ENCODE measurements at regions not wholly inside any gene's neighbourhood (a gene's known extent, or its start where the extent isn't known, plus 50 kb on each side); places are given as distances from the start of the nearest gene placed in this dataset.

DNA sequence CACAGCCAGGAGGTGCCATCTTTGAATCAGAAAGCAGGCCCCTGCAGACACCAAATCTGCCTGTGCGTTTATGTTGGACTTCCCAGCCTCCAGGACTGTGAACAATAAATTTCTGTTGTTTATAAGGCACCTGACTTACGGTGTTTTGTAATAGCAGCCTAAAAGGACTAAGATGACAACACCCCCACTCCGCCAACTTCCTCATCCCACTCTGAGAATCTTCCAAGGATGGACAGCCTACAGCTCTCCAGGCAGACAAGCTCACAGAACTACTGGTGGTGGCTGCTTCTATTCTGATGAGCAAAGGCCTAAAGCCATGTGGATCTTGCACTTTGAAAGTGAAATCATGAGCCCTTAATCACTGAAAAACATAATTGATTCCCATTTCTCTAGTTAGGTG, 449.2 kb downstream of the TSHZ3 start:
- Histone ChIP-seq H3K27ac (ENCODE audit: low read depth in 2 of 2, low read length in 2 of 2) (no peak overlapping the region), H3K4me3 (ENCODE audit: low read length in 2 of 2) (no peak overlapping the region), H3K4me1 (ENCODE audit: control insufficient read depth in 2 of 2, insufficient read depth in 2 of 2, low read length in 2 of 2) (no peaks in the 10 kb centered on the region), H3K9ac (ENCODE audit: low read depth in 1 of 2, low read length in 2 of 2) (no peak overlapping the region), H3K27me3 (ENCODE audit: control insufficient read depth in 2 of 2, insufficient read depth in 2 of 2, low read length in 2 of 2) (no peaks in the 10 kb centered on the region), H3K36me3 (ENCODE audit: control insufficient read depth in 2 of 2, insufficient read depth in 2 of 2, low read length in 2 of 2) (no peaks in the 10 kb centered on the region), H3K9me3 (ENCODE audit: control insufficient read depth in 2 of 2, low read length in 2 of 2) (no peaks in the 10 kb centered on the region)

DNA sequence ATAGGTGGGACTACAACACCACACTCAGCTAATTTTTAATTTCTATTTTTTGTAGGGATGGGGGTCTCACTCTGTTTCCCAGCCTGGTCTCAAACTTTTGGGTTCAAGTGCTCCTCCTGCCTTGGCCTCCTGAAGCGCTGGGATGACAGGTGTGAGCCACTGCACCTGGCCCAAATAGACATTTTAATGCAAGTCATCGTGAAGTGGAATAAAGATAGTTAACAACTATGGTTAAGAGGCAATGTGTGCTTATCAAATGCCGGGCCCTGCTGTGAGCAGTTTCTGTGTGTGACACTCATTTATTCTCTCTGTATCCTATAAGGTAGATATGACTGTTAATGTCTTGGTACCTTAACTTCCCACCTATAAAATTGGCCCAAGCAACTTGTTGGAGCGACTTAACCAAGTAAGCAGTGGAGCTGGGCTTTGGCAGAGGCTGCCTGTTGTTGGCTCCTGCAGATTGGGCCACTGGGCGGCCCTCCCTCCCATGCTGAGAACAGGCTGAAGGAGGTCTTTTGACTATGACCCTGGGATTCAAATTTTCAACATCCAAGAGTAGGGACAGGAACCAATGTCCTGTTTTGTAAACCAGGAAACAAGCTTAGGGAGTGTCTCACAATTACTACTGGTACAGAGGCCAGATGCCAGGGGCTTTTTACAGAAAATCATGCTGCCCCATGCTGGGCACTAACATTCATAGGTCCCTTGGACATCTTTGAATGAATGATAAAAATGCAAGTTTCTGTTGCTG, 450.7 kb downstream of the TSHZ3 start:
- Histone ChIP-seq H3K4me1 (ENCODE audit: control insufficient read depth in 2 of 2, insufficient read depth in 2 of 2, low read length in 2 of 2) (no peaks in the 10 kb centered on the region), H3K4me3 (ENCODE audit: low read length in 2 of 2) (no peak overlapping the region), H3K27me3 (ENCODE audit: control insufficient read depth in 2 of 2, insufficient read depth in 2 of 2, low read length in 2 of 2) (no peaks in the 10 kb centered on the region), H3K27ac (ENCODE audit: low read depth in 2 of 2, low read length in 2 of 2) (no peak overlapping the region), H3K36me3 (ENCODE audit: control insufficient read depth in 2 of 2, insufficient read depth in 2 of 2, low read length in 2 of 2) (no peaks in the 10 kb centered on the region), H3K9ac (ENCODE audit: low read depth in 1 of 2, low read length in 2 of 2) (no peak overlapping the region), H3K9me3 (ENCODE audit: control insufficient read depth in 2 of 2, low read length in 2 of 2) (no peaks in the 10 kb centered on the region)

DNA sequence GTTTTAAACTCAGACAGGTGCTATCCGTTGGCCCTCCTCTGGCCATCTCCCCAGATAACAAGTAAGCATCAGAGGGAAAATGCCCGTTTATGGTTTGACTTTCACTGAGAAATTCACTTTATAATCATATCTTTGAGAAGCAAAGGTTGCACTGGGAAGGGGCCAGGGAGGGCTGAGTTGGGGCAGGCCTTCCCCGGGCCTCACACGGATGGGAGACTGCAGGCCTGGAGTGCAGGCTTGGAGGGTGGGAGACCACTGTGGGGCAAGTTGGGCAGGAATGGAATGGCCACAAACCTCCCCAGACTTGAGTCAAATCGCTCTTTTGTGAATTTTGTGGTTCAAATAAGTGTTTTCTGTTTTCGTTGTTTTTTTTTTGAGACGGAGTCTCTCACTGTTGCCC, 451.7 kb downstream of the TSHZ3 start:
- Histone ChIP-seq H3K9ac (ENCODE audit: low read depth in 1 of 2, low read length in 2 of 2) (no peak overlapping the region), H3K4me3 (ENCODE audit: low read length in 2 of 2) (no peak overlapping the region), H3K9me3 (ENCODE audit: control insufficient read depth in 2 of 2, low read length in 2 of 2) (no peaks in the 10 kb centered on the region), H3K27me3 (ENCODE audit: control insufficient read depth in 2 of 2, insufficient read depth in 2 of 2, low read length in 2 of 2) (no peaks in the 10 kb centered on the region), H3K36me3 (ENCODE audit: control insufficient read depth in 2 of 2, insufficient read depth in 2 of 2, low read length in 2 of 2) (no peaks in the 10 kb centered on the region), H3K4me1 (ENCODE audit: control insufficient read depth in 2 of 2, insufficient read depth in 2 of 2, low read length in 2 of 2) (no peaks in the 10 kb centered on the region), H3K27ac (ENCODE audit: low read depth in 2 of 2, low read length in 2 of 2) (no peak overlapping the region)

DNA sequence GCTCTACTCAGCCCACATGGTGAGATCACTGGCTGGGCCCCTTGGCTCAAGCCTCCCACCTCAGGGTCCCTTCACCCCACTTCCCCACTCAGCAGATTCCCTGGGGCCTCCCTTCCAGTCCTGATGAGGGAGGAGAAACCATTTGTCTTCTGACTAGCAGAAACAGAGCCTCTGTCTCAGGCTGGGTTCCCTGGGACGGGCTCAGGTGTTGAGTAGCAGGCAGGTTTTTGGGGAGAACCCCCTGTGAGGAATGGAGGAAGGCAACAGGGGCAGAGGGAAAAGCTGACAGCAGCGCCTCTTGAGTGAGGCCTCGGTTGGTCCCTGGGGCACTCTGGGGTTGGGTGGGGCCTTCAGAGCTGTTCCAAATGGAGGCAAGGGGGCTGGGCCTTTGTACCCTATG, 452.2 kb downstream of the TSHZ3 start:
- Histone ChIP-seq H3K9me3 (ENCODE audit: control insufficient read depth in 2 of 2, low read length in 2 of 2) (no peaks in the 10 kb centered on the region), H3K27me3 (ENCODE audit: control insufficient read depth in 2 of 2, insufficient read depth in 2 of 2, low read length in 2 of 2) (no peaks in the 10 kb centered on the region), H3K36me3 (ENCODE audit: control insufficient read depth in 2 of 2, insufficient read depth in 2 of 2, low read length in 2 of 2) (no peaks in the 10 kb centered on the region), H3K27ac (ENCODE audit: low read depth in 2 of 2, low read length in 2 of 2) (no peak overlapping the region), H3K9ac (ENCODE audit: low read depth in 1 of 2, low read length in 2 of 2) (no peak overlapping the region), H3K4me3 (ENCODE audit: low read length in 2 of 2) (no peak overlapping the region), H3K4me1 (ENCODE audit: control insufficient read depth in 2 of 2, insufficient read depth in 2 of 2, low read length in 2 of 2) (no peaks in the 10 kb centered on the region)

DNA sequence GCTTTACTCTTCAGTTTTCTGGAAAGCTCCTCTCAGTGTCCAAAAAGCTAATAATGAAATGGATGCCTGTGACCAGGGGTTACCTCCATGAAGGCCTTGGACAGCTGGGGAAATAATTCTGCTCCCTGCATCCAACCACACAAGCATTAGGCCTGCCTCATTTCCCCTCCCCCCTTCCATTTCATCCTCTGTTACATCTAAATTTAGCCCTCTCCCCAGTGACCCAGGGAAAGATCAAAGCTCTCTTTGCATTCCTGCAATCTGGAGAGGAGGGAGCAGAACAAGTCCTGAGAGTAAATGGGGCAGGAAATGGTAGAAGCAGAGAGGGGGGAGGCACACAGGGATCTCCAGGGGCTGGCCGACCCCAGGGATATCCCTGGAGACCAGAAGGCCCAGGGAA, 452.7 kb downstream of the TSHZ3 start:
- no peaks in the 10 kb centered on the region for H3K27me3 ChIP-seq (ENCODE audit: control insufficient read depth in 2 of 2, insufficient read depth in 2 of 2, low read length in 2 of 2)
- H3K27ac ChIP-seq (ENCODE audit: low read depth in 2 of 2, low read length in 2 of 2) = no peak overlapping the region
- no peaks in the 10 kb centered on the region for H3K9me3 ChIP-seq (ENCODE audit: control insufficient read depth in 2 of 2, low read length in 2 of 2)
- no peaks in the 10 kb centered on the region for H3K36me3 ChIP-seq (ENCODE audit: control insufficient read depth in 2 of 2, insufficient read depth in 2 of 2, low read length in 2 of 2)
- no peak overlapping the region for H3K9ac ChIP-seq (ENCODE audit: low read depth in 1 of 2, low read length in 2 of 2)
- no peaks in the 10 kb centered on the region for H3K4me1 ChIP-seq (ENCODE audit: control insufficient read depth in 2 of 2, insufficient read depth in 2 of 2, low read length in 2 of 2)
- no peak overlapping the region for H3K4me3 ChIP-seq (ENCODE audit: low read length in 2 of 2)

DNA sequence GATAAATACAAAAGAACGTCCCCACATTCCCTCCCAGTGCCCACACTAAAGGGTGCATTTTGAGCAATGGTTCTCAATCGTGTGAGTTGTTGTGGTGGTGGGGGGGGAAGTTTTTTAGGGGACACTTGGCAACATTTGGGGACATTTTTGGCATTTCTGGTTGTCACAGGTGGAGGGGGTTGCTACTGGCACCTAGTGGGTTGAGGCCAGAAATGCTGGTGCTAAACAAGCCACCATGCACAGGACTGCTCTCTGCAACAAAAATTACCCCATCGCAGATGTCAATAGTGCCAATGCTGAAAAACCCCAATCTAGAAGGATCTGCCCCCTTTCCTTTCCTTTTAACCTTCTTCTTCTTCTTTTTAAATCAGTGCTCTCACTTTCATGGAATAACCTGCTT, 453.3 kb downstream of the TSHZ3 start:
- Histone ChIP-seq H3K9ac (ENCODE audit: low read depth in 1 of 2, low read length in 2 of 2) (no peak overlapping the region), H3K4me3 (ENCODE audit: low read length in 2 of 2) (no peak overlapping the region), H3K27me3 (ENCODE audit: control insufficient read depth in 2 of 2, insufficient read depth in 2 of 2, low read length in 2 of 2) (no peaks in the 10 kb centered on the region), H3K9me3 (ENCODE audit: control insufficient read depth in 2 of 2, low read length in 2 of 2) (no peaks in the 10 kb centered on the region), H3K4me1 (ENCODE audit: control insufficient read depth in 2 of 2, insufficient read depth in 2 of 2, low read length in 2 of 2) (no peaks in the 10 kb centered on the region), H3K27ac (ENCODE audit: low read depth in 2 of 2, low read length in 2 of 2) (no peak overlapping the region), H3K36me3 (ENCODE audit: control insufficient read depth in 2 of 2, insufficient read depth in 2 of 2, low read length in 2 of 2) (no peaks in the 10 kb centered on the region)

DNA sequence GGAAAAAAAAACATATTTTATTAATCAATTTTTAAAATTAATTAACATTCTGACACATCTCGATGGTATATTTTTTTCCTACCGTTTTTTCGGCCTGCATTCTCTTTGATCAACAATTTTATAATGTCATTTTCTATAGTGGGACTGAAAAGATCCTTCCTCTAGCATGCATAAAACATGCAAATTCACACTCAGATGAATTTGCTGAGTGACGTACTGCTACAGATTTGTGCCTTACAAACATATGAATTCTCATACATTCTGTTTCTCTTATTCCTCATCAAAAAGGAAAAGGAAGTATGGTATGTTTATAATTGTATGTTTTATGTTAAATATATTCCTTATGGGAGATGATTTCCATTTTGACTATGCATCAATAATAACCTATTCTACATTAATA, 458.2 kb downstream of the TSHZ3 start:
- H3K4me1 ChIP-seq (ENCODE audit: control insufficient read depth in 2 of 2, insufficient read depth in 2 of 2, low read length in 2 of 2) = no peaks in the 10 kb centered on the region
- no peaks in the 10 kb centered on the region for H3K36me3 ChIP-seq (ENCODE audit: control insufficient read depth in 2 of 2, insufficient read depth in 2 of 2, low read length in 2 of 2)
- no peak overlapping the region for H3K27ac ChIP-seq (ENCODE audit: low read depth in 2 of 2, low read length in 2 of 2)
- H3K9me3 ChIP-seq (ENCODE audit: control insufficient read depth in 2 of 2, low read length in 2 of 2) = no peaks in the 10 kb centered on the region
- no peak overlapping the region for H3K4me3 ChIP-seq (ENCODE audit: low read length in 2 of 2)
- H3K9ac ChIP-seq (ENCODE audit: low read depth in 1 of 2, low read length in 2 of 2) = no peak overlapping the region
- H3K27me3 ChIP-seq (ENCODE audit: control insufficient read depth in 2 of 2, insufficient read depth in 2 of 2, low read length in 2 of 2) = no peaks in the 10 kb centered on the region

DNA sequence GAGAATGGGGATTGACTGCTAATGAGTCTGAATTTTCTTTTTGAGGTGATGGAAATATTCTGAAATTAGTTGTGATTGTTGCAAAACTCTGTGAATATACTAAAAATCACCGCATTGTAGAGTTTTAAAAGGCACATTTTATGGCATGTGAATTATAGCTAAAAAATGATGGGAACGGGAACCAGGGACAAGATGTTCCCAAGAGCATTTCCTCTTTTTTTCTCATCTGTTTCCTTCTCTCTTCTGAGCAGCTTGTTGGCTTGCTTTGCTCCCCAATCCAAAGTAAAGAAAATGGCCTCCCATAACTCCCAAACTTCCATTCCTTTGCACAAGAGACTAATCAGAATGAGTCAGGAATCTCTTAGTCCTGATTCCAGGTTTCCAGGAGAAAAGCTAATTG, 459.2 kb downstream of the TSHZ3 start:
- Histone ChIP-seq H3K9ac (ENCODE audit: low read depth in 1 of 2, low read length in 2 of 2) (no peak overlapping the region), H3K36me3 (ENCODE audit: control insufficient read depth in 2 of 2, insufficient read depth in 2 of 2, low read length in 2 of 2) (no peaks in the 10 kb centered on the region), H3K4me3 (ENCODE audit: low read length in 2 of 2) (no peak overlapping the region), H3K4me1 (ENCODE audit: control insufficient read depth in 2 of 2, insufficient read depth in 2 of 2, low read length in 2 of 2) (no peaks in the 10 kb centered on the region), H3K27ac (ENCODE audit: low read depth in 2 of 2, low read length in 2 of 2) (no peak overlapping the region), H3K9me3 (ENCODE audit: control insufficient read depth in 2 of 2, low read length in 2 of 2) (no peaks in the 10 kb centered on the region), H3K27me3 (ENCODE audit: control insufficient read depth in 2 of 2, insufficient read depth in 2 of 2, low read length in 2 of 2) (no peaks in the 10 kb centered on the region)

DNA sequence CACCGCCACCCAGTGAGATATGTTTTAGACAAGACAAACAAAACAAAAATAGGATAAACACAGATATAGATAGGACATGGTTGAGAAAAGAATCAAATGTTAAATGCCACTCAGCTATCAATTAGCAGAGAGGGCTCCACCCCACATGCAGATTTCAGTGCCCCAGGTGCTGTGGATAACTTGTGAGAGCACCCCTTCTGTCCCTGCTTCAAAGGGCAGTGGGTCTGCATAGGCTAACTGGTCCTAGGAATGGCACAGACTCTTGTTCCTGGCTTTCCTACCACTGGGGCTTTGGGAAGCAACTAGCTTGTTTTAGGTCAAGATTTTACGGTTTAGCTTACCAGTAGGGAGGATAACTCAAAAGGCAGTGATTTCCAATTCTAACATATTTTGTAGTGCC, 460.3 kb downstream of the TSHZ3 start:
- Histone ChIP-seq H3K27ac (ENCODE audit: low read depth in 2 of 2, low read length in 2 of 2) (no peak overlapping the region), H3K36me3 (ENCODE audit: control insufficient read depth in 2 of 2, insufficient read depth in 2 of 2, low read length in 2 of 2) (no peaks in the 10 kb centered on the region), H3K4me3 (ENCODE audit: low read length in 2 of 2) (no peak overlapping the region), H3K9ac (ENCODE audit: low read depth in 1 of 2, low read length in 2 of 2) (no peak overlapping the region), H3K9me3 (ENCODE audit: control insufficient read depth in 2 of 2, low read length in 2 of 2) (no peaks in the 10 kb centered on the region), H3K4me1 (ENCODE audit: control insufficient read depth in 2 of 2, insufficient read depth in 2 of 2, low read length in 2 of 2) (no peaks in the 10 kb centered on the region), H3K27me3 (ENCODE audit: control insufficient read depth in 2 of 2, insufficient read depth in 2 of 2, low read length in 2 of 2) (no peaks in the 10 kb centered on the region)

DNA sequence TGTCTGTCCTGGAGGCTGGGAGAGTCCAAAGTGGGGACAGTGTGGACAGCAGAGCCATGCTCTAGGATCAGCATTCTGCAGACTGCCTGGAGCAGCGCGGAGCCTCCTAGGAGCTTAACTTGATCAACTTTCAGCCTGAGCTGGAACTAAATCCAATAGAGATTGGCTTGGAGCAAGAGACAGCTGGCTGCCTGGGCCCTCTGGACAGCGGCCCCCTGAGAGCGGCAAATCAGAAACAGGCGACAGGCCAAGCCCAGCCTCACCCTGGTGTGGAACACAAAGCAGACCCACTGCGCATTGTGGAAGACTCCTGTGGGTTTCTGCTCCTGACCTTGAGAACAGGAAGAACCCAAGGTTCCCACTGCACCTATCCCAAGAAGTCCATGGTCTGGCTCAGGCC, 462.2 kb downstream of the TSHZ3 start:
- Histone ChIP-seq H3K27ac (ENCODE audit: low read depth in 2 of 2, low read length in 2 of 2) (no peak overlapping the region), H3K9ac (ENCODE audit: low read depth in 1 of 2, low read length in 2 of 2) (no peak overlapping the region), H3K36me3 (ENCODE audit: control insufficient read depth in 2 of 2, insufficient read depth in 2 of 2, low read length in 2 of 2) (no peaks in the 10 kb centered on the region), H3K4me3 (ENCODE audit: low read length in 2 of 2) (no peak overlapping the region), H3K27me3 (ENCODE audit: control insufficient read depth in 2 of 2, insufficient read depth in 2 of 2, low read length in 2 of 2) (no peaks in the 10 kb centered on the region), H3K9me3 (ENCODE audit: control insufficient read depth in 2 of 2, low read length in 2 of 2) (no peaks in the 10 kb centered on the region), H3K4me1 (ENCODE audit: control insufficient read depth in 2 of 2, insufficient read depth in 2 of 2, low read length in 2 of 2) (no peaks in the 10 kb centered on the region)

DNA sequence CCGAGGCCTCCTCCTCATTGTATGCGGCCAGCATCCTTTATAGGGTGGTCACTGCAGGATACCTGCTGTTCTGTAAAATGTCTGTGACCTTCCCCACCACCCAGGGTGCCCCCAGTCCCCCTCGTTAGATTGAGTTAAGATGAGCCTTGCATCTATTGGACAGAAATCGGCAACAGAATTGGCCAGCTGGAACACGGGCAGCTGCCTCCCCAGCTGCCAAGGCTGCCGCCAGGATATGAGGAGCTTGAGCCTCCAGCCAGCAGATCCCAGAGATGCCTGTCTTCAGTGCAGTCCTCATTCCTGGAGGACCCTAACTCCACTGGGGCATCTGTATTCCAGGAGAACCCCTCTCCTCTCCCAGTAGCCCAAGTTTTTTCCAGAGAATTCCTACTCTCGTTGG, 463.0 kb downstream of the TSHZ3 start:
- Histone ChIP-seq H3K27ac (ENCODE audit: low read depth in 2 of 2, low read length in 2 of 2) (no peak overlapping the region), H3K4me1 (ENCODE audit: control insufficient read depth in 2 of 2, insufficient read depth in 2 of 2, low read length in 2 of 2) (no peaks in the 10 kb centered on the region), H3K9me3 (ENCODE audit: control insufficient read depth in 2 of 2, low read length in 2 of 2) (no peaks in the 10 kb centered on the region), H3K4me3 (ENCODE audit: low read length in 2 of 2) (no peak overlapping the region), H3K27me3 (ENCODE audit: control insufficient read depth in 2 of 2, insufficient read depth in 2 of 2, low read length in 2 of 2) (no peaks in the 10 kb centered on the region), H3K36me3 (ENCODE audit: control insufficient read depth in 2 of 2, insufficient read depth in 2 of 2, low read length in 2 of 2) (no peaks in the 10 kb centered on the region), H3K9ac (ENCODE audit: low read depth in 1 of 2, low read length in 2 of 2) (no peak overlapping the region)

All from mucosa of rectum (tissue), 2 donors.